Mesothelial cell of epicardium (in vitro differentiated cells): ENCODE measurements at regions not wholly inside any gene's neighbourhood (a gene's known extent, or its start where the extent isn't known, plus 50 kb on each side); places are given as distances from the start of the nearest gene placed in this dataset.

Experiments
- DNase-seq, 2 experiments: peaks; one replicate each; pipeline ENCODE4 v3.0.0; 2021; ENCODE audit warnings: low spot score in 2 of 2; ENCODE audit not compliant: unreplicated experiment in 2 of 2
- H3K27ac Mint-ChIP-seq: 2 replicates; pipeline ENCODE4 v1.8.0; 2021; ENCODE audit warnings: mixed read lengths
- H3K27me3 Mint-ChIP-seq: 2 replicates; pipeline ENCODE4 v1.8.0; 2021; ENCODE audit warnings: low read depth, mixed read lengths
- H3K36me3 Mint-ChIP-seq: 2 replicates; pipeline ENCODE4 v1.8.0; 2021; ENCODE audit warnings: mixed read lengths
- H3K4me1 Mint-ChIP-seq: 2 replicates; pipeline ENCODE4 v1.8.0; 2021; ENCODE audit warnings: mixed read lengths
- H3K4me3 Mint-ChIP-seq: 2 replicates; pipeline ENCODE4 v1.8.0; 2021; ENCODE audit warnings: mild to moderate bottlenecking, moderate library complexity, mixed read lengths
- H3K9me3 Mint-ChIP-seq: 2 replicates; pipeline ENCODE4 v1.8.0; 2021; ENCODE audit warnings: mixed read lengths
- TF ChIP-seq, protein P1 (sequence below): fragments of 200-600 bp; sonication (generic); IDR thresholded peaks from one replicate; pipeline ENCODE4 v1.5.0; 2021; ENCODE audit warnings: antibody characterized with exemption; ENCODE audit not compliant: unreplicated experiment

DNA sequence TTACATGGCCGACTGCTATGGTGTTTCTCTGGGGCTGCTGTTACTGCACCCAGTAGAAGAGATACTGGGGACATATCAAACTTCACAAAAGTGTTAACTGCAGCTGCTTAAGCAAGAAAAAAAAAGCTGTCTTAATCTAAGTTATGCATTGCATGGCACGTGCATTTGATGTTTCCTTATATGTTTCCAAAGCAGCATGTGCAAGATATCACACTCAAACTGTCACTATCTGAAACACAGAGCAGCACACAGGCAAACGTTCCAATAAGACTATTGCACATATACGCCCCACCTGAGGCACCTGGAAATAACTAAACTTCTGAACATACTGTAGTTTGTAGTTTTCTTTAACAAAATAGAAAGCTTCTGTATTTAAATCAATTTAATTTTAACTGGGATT lies 671.4 kb upstream of the ADGRL2 start:
- DNase-seq = no peak
- H3K27me3 Mint-ChIP-seq = no peaks in the 10 kb centered on the region
- H3K36me3 Mint-ChIP-seq = no peaks in the 10 kb centered on the region
- no peak overlapping the region for H3K27ac Mint-ChIP-seq
- H3K9me3 Mint-ChIP-seq = peaks cover 11% of the 10 kb centered on the region
- TF ChIP-seq, protein P1, sequence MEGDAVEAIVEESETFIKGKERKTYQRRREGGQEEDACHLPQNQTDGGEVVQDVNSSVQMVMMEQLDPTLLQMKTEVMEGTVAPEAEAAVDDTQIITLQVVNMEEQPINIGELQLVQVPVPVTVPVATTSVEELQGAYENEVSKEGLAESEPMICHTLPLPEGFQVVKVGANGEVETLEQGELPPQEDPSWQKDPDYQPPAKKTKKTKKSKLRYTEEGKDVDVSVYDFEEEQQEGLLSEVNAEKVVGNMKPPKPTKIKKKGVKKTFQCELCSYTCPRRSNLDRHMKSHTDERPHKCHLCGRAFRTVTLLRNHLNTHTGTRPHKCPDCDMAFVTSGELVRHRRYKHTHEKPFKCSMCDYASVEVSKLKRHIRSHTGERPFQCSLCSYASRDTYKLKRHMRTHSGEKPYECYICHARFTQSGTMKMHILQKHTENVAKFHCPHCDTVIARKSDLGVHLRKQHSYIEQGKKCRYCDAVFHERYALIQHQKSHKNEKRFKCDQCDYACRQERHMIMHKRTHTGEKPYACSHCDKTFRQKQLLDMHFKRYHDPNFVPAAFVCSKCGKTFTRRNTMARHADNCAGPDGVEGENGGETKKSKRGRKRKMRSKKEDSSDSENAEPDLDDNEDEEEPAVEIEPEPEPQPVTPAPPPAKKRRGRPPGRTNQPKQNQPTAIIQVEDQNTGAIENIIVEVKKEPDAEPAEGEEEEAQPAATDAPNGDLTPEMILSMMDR = no peak
- peaks cover 4% of the 10 kb centered on the region for H3K4me1 Mint-ChIP-seq
- no peak overlapping the region for H3K4me3 Mint-ChIP-seq

DNA sequence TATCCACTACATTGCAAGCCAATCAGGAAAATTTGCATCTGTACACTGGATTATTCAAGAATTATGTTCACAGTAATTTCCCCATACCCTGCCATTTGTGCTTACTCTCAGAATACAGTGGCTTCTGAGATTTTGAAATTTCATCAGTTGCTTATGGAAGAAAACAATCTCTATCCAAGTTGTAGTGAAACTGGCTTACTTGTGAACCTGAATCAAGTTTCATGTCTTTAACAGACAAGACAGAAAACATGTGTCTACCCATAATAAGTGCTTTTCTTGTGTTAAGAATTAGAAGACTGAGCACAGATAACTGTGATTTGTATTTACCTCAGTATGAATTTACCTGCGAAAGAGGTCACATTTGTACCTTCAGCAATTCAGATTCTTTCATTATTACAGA lies 672.7 kb upstream of the ADGRL2 start:
- no peak for DNase-seq
- Mint-ChIP-seq H3K4me1 (peaks cover 4% of the 10 kb centered on the region), H3K9me3 (peaks cover 11% of the 10 kb centered on the region), H3K27me3 (no peaks in the 10 kb centered on the region), H3K4me3 (no peak overlapping the region), H3K36me3 (no peaks in the 10 kb centered on the region), H3K27ac (no peak overlapping the region)
- TF ChIP-seq, protein P1 = no peak

DNA sequence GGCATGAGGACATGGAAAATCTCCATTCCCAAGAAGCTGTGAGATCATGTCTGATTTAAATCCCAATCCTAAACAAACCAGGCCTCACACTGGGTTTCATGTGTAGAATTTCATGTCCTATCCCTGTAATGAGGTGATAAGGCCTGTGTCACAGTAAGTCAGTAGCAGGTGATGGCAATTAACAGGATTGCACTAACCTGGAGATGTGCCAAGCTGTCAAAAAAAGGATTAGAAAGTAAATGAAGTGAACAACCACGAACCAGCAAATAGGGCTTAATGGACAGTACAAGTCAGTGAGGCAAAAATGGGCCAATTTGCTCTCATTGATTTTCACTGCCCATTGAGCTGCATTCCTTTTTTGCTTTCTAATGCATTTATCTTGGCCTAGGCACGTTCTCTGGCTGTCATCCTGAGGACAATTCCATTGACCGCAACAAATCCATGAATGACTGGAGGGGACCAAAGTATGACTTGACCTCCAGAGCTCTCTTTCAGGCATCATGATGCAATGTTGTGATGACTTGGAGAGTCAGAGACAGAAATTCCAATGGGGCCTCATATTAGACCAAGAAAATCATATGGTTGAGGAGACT lies 673.6 kb upstream of the ADGRL2 start:
- Mint-ChIP-seq H3K4me3 (no peak overlapping the region), H3K36me3 (no peaks in the 10 kb centered on the region), H3K27ac (no peak overlapping the region), H3K9me3 (peaks cover 11% of the 10 kb centered on the region), H3K4me1 (peaks cover 4% of the 10 kb centered on the region), H3K27me3 (no peaks in the 10 kb centered on the region)
- TF ChIP-seq, protein P1 = no peak
- no peak for DNase-seq

DNA sequence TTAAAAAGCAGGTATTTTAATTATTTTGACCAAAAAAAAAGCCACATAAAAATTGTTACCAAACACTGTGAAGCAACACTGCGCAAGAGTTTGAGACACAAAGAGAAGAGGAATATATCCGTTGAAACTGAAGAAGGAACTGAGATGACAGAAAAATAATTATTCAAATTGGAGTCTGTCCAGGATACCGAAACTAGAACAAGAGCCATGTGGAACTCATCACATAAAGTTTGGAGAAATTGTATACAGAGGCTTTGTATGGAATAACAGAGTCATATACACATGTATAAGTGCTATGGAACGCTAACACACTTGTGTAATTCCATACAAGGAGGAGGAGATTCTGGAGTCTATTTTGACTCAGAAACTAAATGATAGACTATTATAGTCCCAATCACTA lies 675.1 kb upstream of the ADGRL2 start:
- Mint-ChIP-seq H3K27ac (no peak overlapping the region), H3K4me3 (no peak overlapping the region), H3K9me3 (peaks cover 11% of the 10 kb centered on the region), H3K36me3 (no peaks in the 10 kb centered on the region), H3K4me1 (peaks cover 4% of the 10 kb centered on the region), H3K27me3 (no peaks in the 10 kb centered on the region)
- no peak for DNase-seq
- TF ChIP-seq, protein P1 = no peak

DNA sequence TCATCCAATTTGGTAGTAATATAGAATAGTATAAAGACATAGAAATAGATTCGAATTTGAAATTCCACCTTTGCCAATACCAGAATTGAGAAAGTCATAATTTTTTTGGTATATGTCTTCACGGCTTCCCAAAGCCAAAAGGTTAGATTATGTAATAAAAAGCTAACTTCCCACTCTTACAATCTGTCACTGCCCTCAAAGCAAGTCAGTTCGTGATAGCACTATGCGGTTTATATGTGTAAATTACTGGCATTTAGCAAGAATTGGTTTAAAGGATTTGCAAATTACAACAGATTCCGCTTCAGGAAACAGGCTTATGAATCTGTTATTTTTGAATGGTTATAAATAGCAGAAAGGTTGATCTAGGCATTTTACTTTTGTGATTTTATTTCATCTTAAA lies 679.4 kb upstream of the ADGRL2 start:
- no peak for DNase-seq
- Mint-ChIP-seq H3K9me3 (no peaks in the 10 kb centered on the region), H3K4me3 (no peak overlapping the region), H3K27ac (no peak overlapping the region), H3K27me3 (no peaks in the 10 kb centered on the region), H3K36me3 (no peaks in the 10 kb centered on the region), H3K4me1 (no peaks in the 10 kb centered on the region)
- TF ChIP-seq, protein P1 = no peak

DNA sequence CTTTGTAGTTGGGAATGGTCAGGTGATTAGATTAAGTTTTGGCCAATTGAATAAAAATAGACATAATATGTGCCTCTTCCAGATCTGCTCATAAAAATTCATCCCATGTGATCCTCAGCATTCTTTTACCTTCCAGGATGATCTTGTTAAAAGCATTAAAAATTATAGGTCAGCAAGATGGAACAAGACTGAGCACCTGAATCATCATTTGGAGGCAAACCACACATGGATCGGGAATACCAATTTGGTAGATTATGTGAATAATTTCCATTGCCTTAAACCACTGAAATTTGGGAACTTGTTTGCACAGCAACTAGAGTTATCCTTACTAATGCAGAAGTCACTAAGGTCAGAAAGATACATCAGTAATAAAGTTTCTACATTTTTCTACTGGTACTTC lies 681.4 kb upstream of the ADGRL2 start:
- Mint-ChIP-seq H3K27me3 (no peaks in the 10 kb centered on the region), H3K4me1 (no peaks in the 10 kb centered on the region), H3K4me3 (no peak overlapping the region), H3K27ac (no peak overlapping the region), H3K9me3 (peaks cover 8% of the 10 kb centered on the region), H3K36me3 (no peaks in the 10 kb centered on the region)
- TF ChIP-seq, protein P1 = no peak
- DNase-seq = no peak
